Right lobe of liver (tissue), 4 donors: ENCODE measurements at regions not wholly inside any gene's neighbourhood (a gene's known extent, or its start where the extent isn't known, plus 50 kb on each side); places are given as distances from the start of the nearest gene placed in this dataset.

Source experiments
- CTCF ChIP-seq, 4 donors: fragments of 200-600 bp in 3 of 4; fragments of 450-650 bp in 1 of 4; IDR thresholded peaks; one replicate each; pipeline versions ENCODE4 v1.5.1 to v1.8.0; 2016 to 2022; ENCODE audit warnings: antibody characterized with exemption in 4 of 4, mild to moderate bottlenecking in 2 of 4
- POLR2A ChIP-seq: fragments of 450-650 bp; IDR thresholded peaks from one replicate; pipeline ENCODE4 v1.6.1; 2017; ENCODE audit warnings: antibody characterized with exemption, mild to moderate bottlenecking
- donor health status: DM: no; HTN: no; CAD: no.
- donor health status: DM: no; HTN: no; CAD: no.
- donor health status: DM: no; HTN: yes; CAD: no.

- no peak for TF ChIP-seq CTCF (IDR thresholded peaks at IDR 0.05)
- TF ChIP-seq POLR2A, result no peak
Measured at GRCh38 chr20:62549029-62549428, 73.2 kb upstream of the GATA5 start.
